GM18498 (cell line): ENCODE measurements at regions not wholly inside any gene's neighbourhood (a gene's known extent, or its start where the extent isn't known, plus 50 kb on each side); places are given as distances from the start of the nearest gene placed in this dataset.

Source experiments
- ATAC-seq: cut with Tn5 transposase; IDR thresholded peaks from one replicate; pipeline ENCODE4 v1.9.1; 2021; ENCODE audit warnings: mild to moderate bottlenecking, moderate library complexity; ENCODE audit not compliant: unreplicated experiment

GRCh38 chr9:19732441-19732951 is 56.3 kb downstream of the SLC24A2 start:
- ATAC-seq, result no peak

GRCh38 chr9:19728101-19728500 is 60.7 kb downstream of the SLC24A2 start:
- no peak for ATAC-seq

- no peak for ATAC-seq
Measured at GRCh38 chr9:19725970-19726369, 62.9 kb downstream of the SLC24A2 start.

GRCh38 chr9:19720377-19720776 is 68.5 kb downstream of the SLC24A2 start:
- no peak for ATAC-seq

GRCh38 chr9:19703702-19704101 is 85.1 kb downstream of the SLC24A2 start:
- no peak for ATAC-seq

- ATAC-seq, result no peak
Measured at GRCh38 chr9:19701991-19702390, 86.8 kb downstream of the SLC24A2 start.

GRCh38 chr9:19701274-19701673 is 87.6 kb downstream of the SLC24A2 start:
- no peak for ATAC-seq

- no peak for ATAC-seq
Measured at GRCh38 chr9:19700699-19701098, 88.1 kb downstream of the SLC24A2 start.

GRCh38 chr9:19699756-19700155 is 89.1 kb downstream of the SLC24A2 start:
- no peak for ATAC-seq

- ATAC-seq, result no peak
Measured at GRCh38 chr9:19698960-19699359, 89.9 kb downstream of the SLC24A2 start.

GRCh38 chr9:19694601-19695000 is 94.2 kb downstream of the SLC24A2 start:
- no peak for ATAC-seq

- ATAC-seq, result no peak
Measured at GRCh38 chr9:19690128-19690527, 98.7 kb downstream of the SLC24A2 start.

- ATAC-seq, result no peak
Measured at GRCh38 chr9:19689328-19690101, 99.3 kb downstream of the SLC24A2 start.

- no peak for ATAC-seq
Measured at GRCh38 chr9:19683715-19684114, 105.1 kb downstream of the SLC24A2 start.

- no peak for ATAC-seq
Measured at GRCh38 chr9:19682397-19682796, 106.4 kb downstream of the SLC24A2 start.

- ATAC-seq, result no peak
Measured at GRCh38 chr9:19681846-19682245, 107.0 kb downstream of the SLC24A2 start.

GRCh38 chr9:19677924-19678323 is 110.9 kb downstream of the SLC24A2 start:
- no peak for ATAC-seq

- no peak for ATAC-seq
Measured at GRCh38 chr9:19675492-19675891, 113.3 kb downstream of the SLC24A2 start.

- ATAC-seq, result no peak
Measured at GRCh38 chr9:19666575-19666974, 122.3 kb downstream of the SLC24A2 start.

GRCh38 chr9:19665146-19665863 is 123.5 kb downstream of the SLC24A2 start:
- ATAC-seq, result peak; percentile 100

- ATAC-seq, result no peak
Measured at GRCh38 chr9:19663570-19663969, 125.3 kb downstream of the SLC24A2 start.

GRCh38 chr9:19662213-19662612 is 126.6 kb downstream of the SLC24A2 start:
- ATAC-seq, result no peak
